Keratinocyte (primary cell): ENCODE measurements at regions not wholly inside any gene's neighbourhood (a gene's known extent, or its start where the extent isn't known, plus 50 kb on each side); places are given as distances from the start of the nearest gene placed in this dataset.

Experiments used
- DNase-seq: peaks from one replicate; pipeline ENCODE4 v3.0.0-alpha.2; 2011; ENCODE audit warnings: low read depth, missing footprints, low spot score
- FAIRE-seq: peaks from 2 replicates; lab custom pipeline; 2011; peaks lifted over from hg19 to GRCh38; lab: Jason Lieb, UNC
- H2AFZ ChIP-seq: 2 replicates; pipeline ENCODE4 v1.6.0; 2012; ENCODE audit warnings: low read length, control low read depth, inconsistent platforms; ENCODE audit not compliant: control insufficient read depth
- H3K27ac ChIP-seq: 2 replicates; pipeline ENCODE4 v1.5.1; 2011; ENCODE audit warnings: low read length; ENCODE audit not compliant: control insufficient read depth, insufficient read depth
- H3K27me3 ChIP-seq: 3 replicates; pipeline ENCODE4 v1.6.0; 2011; ENCODE audit warnings: low read length; ENCODE audit not compliant: control insufficient read depth, insufficient read depth; ENCODE audit errors: extremely low read depth
- H3K36me3 ChIP-seq, 2 experiments: 2 replicates in 1 of 2; 3 replicates in 1 of 2; pipeline ENCODE4 v1.5.1; 2011; ENCODE audit warnings: low read length in 2 of 2, mild to moderate bottlenecking in 1 of 2; ENCODE audit not compliant: control insufficient read depth in 2 of 2, insufficient read depth in 2 of 2; ENCODE audit errors: extremely low read depth in 1 of 2
- H3K4me1 ChIP-seq: 3 replicates; pipeline ENCODE4 v1.5.1; 2011; ENCODE audit warnings: low read length; ENCODE audit not compliant: control insufficient read depth, insufficient read depth; ENCODE audit errors: extremely low read depth
- H3K4me2 ChIP-seq: 3 replicates; pipeline ENCODE4 v1.6.0; 2011; ENCODE audit warnings: low read depth, low read length; ENCODE audit not compliant: control insufficient read depth, insufficient read depth; ENCODE audit errors: extremely low read depth
- H3K4me3 ChIP-seq, 3 experiments: fragments of 200-600 bp in 1 of 3; sonication (generic) in 1 of 3; 2 replicates in 2 of 3; 3 replicates in 1 of 3; pipeline ENCODE4 v1.5.1; 2011 to 2016; ENCODE audit warnings: low read length in 3 of 3, mild to moderate bottlenecking in 3 of 3, control low read depth in 2 of 3, inconsistent platforms in 1 of 3, low read depth in 1 of 3, mixed read lengths in 1 of 3, mixed run types in 1 of 3, moderate library complexity in 1 of 3; ENCODE audit not compliant: control insufficient read depth in 2 of 3, insufficient read depth in 2 of 3; ENCODE audit errors: extremely low read depth in 1 of 3
- H3K79me2 ChIP-seq: 2 replicates; pipeline ENCODE4 v1.6.0; 2012; ENCODE audit warnings: low read length; ENCODE audit not compliant: control insufficient read depth, insufficient read depth
- H3K9ac ChIP-seq: 3 replicates; pipeline ENCODE4 v1.6.0; 2011; ENCODE audit warnings: low read length; ENCODE audit not compliant: control insufficient read depth, insufficient read depth; ENCODE audit errors: extremely low read depth
- H3K9me1 ChIP-seq: 3 replicates; pipeline ENCODE4 v1.6.0; 2011; ENCODE audit warnings: low read length; ENCODE audit not compliant: control insufficient read depth, insufficient read depth; ENCODE audit errors: extremely low read depth
- H3K9me3 ChIP-seq: 2 replicates; pipeline ENCODE4 v1.5.1; 2012; ENCODE audit warnings: low read depth, low read length; ENCODE audit not compliant: control insufficient read depth
- H4K20me1 ChIP-seq: 3 replicates; pipeline ENCODE4 v1.6.0; 2011; ENCODE audit warnings: low read length; ENCODE audit not compliant: control insufficient read depth, insufficient read depth; ENCODE audit errors: extremely low read depth
- CTCF ChIP-seq, 3 experiments: IDR thresholded peaks in 1 of 3; conservative IDR thresholded peaks in 1 of 3; optimal IDR thresholded peaks in 1 of 3; 2 replicates in 2 of 3; 3 replicates in 1 of 3; pipeline versions ENCODE3 to v1.5.1; 2011; ENCODE audit warnings: low read length in 3 of 3, mild to moderate bottlenecking in 3 of 3, moderate library complexity in 2 of 3, control low read depth in 1 of 3, inconsistent platforms in 1 of 3; ENCODE audit not compliant: insufficient read depth in 2 of 3; ENCODE audit errors: extremely low read depth in 1 of 3
- EZH2 ChIP-seq: IDR thresholded peaks from one replicate; pipeline ENCODE4 v1.6.1; 2012; ENCODE audit warnings: inconsistent platforms, mild to moderate bottlenecking, low read length, moderate library complexity
- dilution Hi-C: fragments of 300-500 bp; cut with MboI; formaldehyde crosslinking; loops from one replicate; pipeline ENCODE4 v1.7.0; 2020; ENCODE audit warnings: low sequenced_read_pairs; ENCODE audit not compliant: extremely low pct_ligation_motif_present

GRCh38 chr6:102623201-102623600 is 1229.7 kb downstream of the GRIK2 start:
- dilution Hi-C loops: no loop called here
- Histone ChIP-seq H3K27ac (no peak overlapping the region), H3K4me1 (no peaks in the 10 kb centered on the region), H4K20me1 (no peaks in the 10 kb centered on the region), H2AFZ (no peak overlapping the region), H3K4me2 (no peak overlapping the region), H3K9ac (no peak overlapping the region), H3K9me1 (no peaks in the 10 kb centered on the region), H3K36me3 (no peaks in the 10 kb centered on the region), H3K4me3 (no peak overlapping the region), H3K9me3 (no peaks in the 10 kb centered on the region), H3K79me2 (no peaks in the 10 kb centered on the region), H3K27me3 (no peaks in the 10 kb centered on the region)
- TF ChIP-seq EZH2 (no peak), CTCF (optimal IDR thresholded peaks at IDR 0.05 in 1 of 3, IDR thresholded peaks at IDR 0.05 in 1 of 3, conservative IDR thresholded peaks at IDR 0.05 in 1 of 3; ENCODE audit: extremely low read depth in 1 of 3, insufficient read depth in 2 of 3, low read length in 3 of 3) (no peak)
- FAIRE-seq (no peak), DNase-seq (no peak)

DNA sequence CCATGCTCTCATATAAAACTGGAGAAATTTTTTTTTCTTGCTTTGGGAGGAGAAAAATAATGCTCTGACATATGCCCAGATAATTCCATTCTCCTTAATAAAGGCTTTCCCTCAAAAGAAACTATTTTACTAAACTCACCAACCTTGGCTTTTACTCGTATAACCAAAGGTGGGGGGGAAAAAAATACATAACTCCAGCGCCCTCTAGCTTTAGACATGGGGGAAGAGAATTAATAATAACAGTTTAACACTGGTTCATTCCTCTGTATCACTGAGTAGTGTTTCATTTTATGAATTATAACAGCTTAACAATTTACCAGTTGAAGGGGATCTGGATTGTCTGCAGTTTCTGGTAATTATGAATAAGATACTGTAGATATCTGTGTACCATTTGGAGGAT is 1226.1 kb downstream of the GRIK2 start:
- Histone ChIP-seq H3K4me3 (no peak overlapping the region), H3K79me2 (no peaks in the 10 kb centered on the region), H3K27ac (no peak overlapping the region), H3K9ac (no peak overlapping the region), H3K9me3 (no peaks in the 10 kb centered on the region), H3K4me1 (no peaks in the 10 kb centered on the region), H3K27me3 (no peaks in the 10 kb centered on the region), H4K20me1 (no peaks in the 10 kb centered on the region), H3K36me3 (no peaks in the 10 kb centered on the region), H2AFZ (no peak overlapping the region), H3K9me1 (no peaks in the 10 kb centered on the region), H3K4me2 (no peak overlapping the region)
- FAIRE-seq: no peak
- dilution Hi-C loops: no loop called here
- no peak for DNase-seq
- TF ChIP-seq EZH2 (no peak), CTCF (optimal IDR thresholded peaks at IDR 0.05 in 1 of 3, IDR thresholded peaks at IDR 0.05 in 1 of 3, conservative IDR thresholded peaks at IDR 0.05 in 1 of 3; ENCODE audit: extremely low read depth in 1 of 3, insufficient read depth in 2 of 3, low read length in 3 of 3) (peak in 2 of 3 experiments; percentile 34 to 47)
